HEK293T (cell line): ENCODE measurements at regions not wholly inside any gene's neighbourhood (a gene's known extent, or its start where the extent isn't known, plus 50 kb on each side); places are given as distances from the start of the nearest gene placed in this dataset.

Experiments used
- ARNT ChIP-seq: fragments of 450-650 bp; IDR thresholded peaks from 2 replicates; pipeline ENCODE4 v1.6.1; 2017; ENCODE audit warnings: mild to moderate bottlenecking
- BHLHE40 ChIP-seq: fragments of 450-650 bp; IDR thresholded peaks from 2 replicates; pipeline ENCODE4 v1.6.1; 2016; ENCODE audit warnings: mild to moderate bottlenecking, moderate library complexity, borderline replicate concordance
- FOXA1 ChIP-seq: fragments of 450-650 bp; IDR thresholded peaks from 2 replicates; pipeline ENCODE4 v1.6.1; 2016; ENCODE audit warnings: mild to moderate bottlenecking
- LEF1 ChIP-seq: fragments of 450-650 bp; IDR thresholded peaks from 2 replicates; pipeline ENCODE4 v1.6.1; 2017; ENCODE audit warnings: mild to moderate bottlenecking, borderline replicate concordance
- NFRKB ChIP-seq: fragments of 450-650 bp; IDR thresholded peaks from 2 replicates; pipeline ENCODE4 v1.6.1; 2016; ENCODE audit warnings: mild to moderate bottlenecking, moderate library complexity
- SP1 ChIP-seq: fragments of 450-650 bp; IDR thresholded peaks from 2 replicates; pipeline ENCODE4 v1.6.1; 2017
- SUZ12 ChIP-seq: fragments of 450-650 bp; IDR thresholded peaks from 2 replicates; pipeline ENCODE4 v1.6.1; 2016; ENCODE audit warnings: mild to moderate bottlenecking
- ZNF384 ChIP-seq: fragments of 450-650 bp; IDR thresholded peaks from 2 replicates; pipeline ENCODE4 v1.6.1; 2016

GRCh38 chr1:60983701-60984061 is 98.7 kb upstream of the NFIA start:
- no peak for TF ChIP-seq ARNT
- TF ChIP-seq SP1: no peak
- no peak for TF ChIP-seq FOXA1
- no peak for TF ChIP-seq BHLHE40
- no peak for TF ChIP-seq SUZ12
- no peak for TF ChIP-seq LEF1
- no peak for TF ChIP-seq NFRKB
- TF ChIP-seq ZNF384: no peak
